Testis (tissue), 2 donors: ENCODE measurements at regions not wholly inside any gene's neighbourhood (a gene's known extent, or its start where the extent isn't known, plus 50 kb on each side); places are given as distances from the start of the nearest gene placed in this dataset.

Experiments
- DNase-seq: peaks from one replicate; pipeline ENCODE4 v3.0.0-alpha.2; 2019
- H3K27ac ChIP-seq, 2 donors: fragments of 200-600 bp; sonication (generic); one replicate each; pipeline ENCODE4 v1.5.1; 2019
- H3K27me3 ChIP-seq: fragments of 200-600 bp; sonication (generic); one replicate; pipeline ENCODE4 v1.5.1; 2019
- H3K36me3 ChIP-seq: fragments of 200-600 bp; sonication (generic); one replicate; pipeline ENCODE4 v1.5.1; 2017; ENCODE audit warnings: low read depth; ENCODE audit errors: missing control alignments
- H3K4me1 ChIP-seq: fragments of 200-600 bp; sonication (generic); one replicate; pipeline ENCODE4 v1.5.1; 2019
- H3K4me3 ChIP-seq, 2 donors: fragments of 200-600 bp; sonication (generic); one replicate each; pipeline ENCODE4 v1.5.1; 2017 to 2019
- H3K9me3 ChIP-seq: fragments of 200-600 bp; sonication (generic); one replicate; pipeline ENCODE4 v1.5.1; 2017
- POLR2A ChIP-seq: fragments of 450-650 bp; IDR thresholded peaks from one replicate; pipeline ENCODE4 v1.6.1; 2017; ENCODE audit warnings: antibody characterized with exemption, mild to moderate bottlenecking, moderate library complexity
- WGBS, 2 donors: methylation state at CpG; one replicate each; pipeline ENCODE4 v1.1.5; 2018; 5-methylcytosine and 5-hydroxymethylcytosine counted together
- intact Hi-C: fragments of 100-400 bp; cut with DNase I; formaldehyde crosslinking; loops from one replicate; pipeline ENCODE4 v1.15.1; 2023; ENCODE audit warnings: low total_unique reads
- TF ChIP-seq, protein P1 (sequence below), 3 experiments: fragments of 450-650 bp in 2 of 3; fragments of 200-600 bp in 1 of 3; sonication (generic) in 1 of 3; IDR thresholded peaks; one replicate each; pipeline ENCODE4 v1.5.1; 2016 to 2019; ENCODE audit warnings: antibody characterized with exemption in 3 of 3, mild to moderate bottlenecking in 2 of 3, moderate library complexity in 1 of 3

DNA sequence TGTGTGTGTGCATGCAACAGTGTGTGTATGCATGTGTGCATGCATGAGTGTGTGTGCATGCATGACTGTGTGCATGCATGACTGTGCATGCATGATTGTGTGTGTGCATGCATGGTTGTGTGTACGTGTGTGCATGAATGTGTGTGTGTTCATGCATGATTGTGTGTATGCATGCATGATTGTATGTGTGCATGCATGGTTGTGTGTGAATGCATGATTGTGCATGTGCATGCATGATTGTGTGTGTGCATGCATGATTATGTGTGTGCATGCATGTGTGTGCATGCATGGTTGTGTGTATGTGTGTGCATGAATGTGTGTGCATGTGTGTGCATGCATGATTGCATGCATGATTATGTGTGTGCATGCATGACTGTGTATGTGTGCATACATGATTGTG, 1052.0 kb downstream of the TBC1D22A start:
- H3K4me3 ChIP-seq: no peak overlapping the region
- 90% methylated on average over 1 of the region's 1 CpG for WGBS, 2 donors
- H3K36me3 ChIP-seq: no peaks in the 10 kb centered on the region
- no peak overlapping the region for H3K27ac ChIP-seq
- intact Hi-C loops: no loop called here
- no peaks in the 10 kb centered on the region for H3K4me1 ChIP-seq
- H3K27me3 ChIP-seq: no peaks in the 10 kb centered on the region
- DNase-seq: no peak
- H3K9me3 ChIP-seq: no peaks in the 10 kb centered on the region
- TF ChIP-seq POLR2A: no peak
- TF ChIP-seq, protein P1, sequence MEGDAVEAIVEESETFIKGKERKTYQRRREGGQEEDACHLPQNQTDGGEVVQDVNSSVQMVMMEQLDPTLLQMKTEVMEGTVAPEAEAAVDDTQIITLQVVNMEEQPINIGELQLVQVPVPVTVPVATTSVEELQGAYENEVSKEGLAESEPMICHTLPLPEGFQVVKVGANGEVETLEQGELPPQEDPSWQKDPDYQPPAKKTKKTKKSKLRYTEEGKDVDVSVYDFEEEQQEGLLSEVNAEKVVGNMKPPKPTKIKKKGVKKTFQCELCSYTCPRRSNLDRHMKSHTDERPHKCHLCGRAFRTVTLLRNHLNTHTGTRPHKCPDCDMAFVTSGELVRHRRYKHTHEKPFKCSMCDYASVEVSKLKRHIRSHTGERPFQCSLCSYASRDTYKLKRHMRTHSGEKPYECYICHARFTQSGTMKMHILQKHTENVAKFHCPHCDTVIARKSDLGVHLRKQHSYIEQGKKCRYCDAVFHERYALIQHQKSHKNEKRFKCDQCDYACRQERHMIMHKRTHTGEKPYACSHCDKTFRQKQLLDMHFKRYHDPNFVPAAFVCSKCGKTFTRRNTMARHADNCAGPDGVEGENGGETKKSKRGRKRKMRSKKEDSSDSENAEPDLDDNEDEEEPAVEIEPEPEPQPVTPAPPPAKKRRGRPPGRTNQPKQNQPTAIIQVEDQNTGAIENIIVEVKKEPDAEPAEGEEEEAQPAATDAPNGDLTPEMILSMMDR (IDR thresholded peaks at IDR 0.05): no peak

DNA sequence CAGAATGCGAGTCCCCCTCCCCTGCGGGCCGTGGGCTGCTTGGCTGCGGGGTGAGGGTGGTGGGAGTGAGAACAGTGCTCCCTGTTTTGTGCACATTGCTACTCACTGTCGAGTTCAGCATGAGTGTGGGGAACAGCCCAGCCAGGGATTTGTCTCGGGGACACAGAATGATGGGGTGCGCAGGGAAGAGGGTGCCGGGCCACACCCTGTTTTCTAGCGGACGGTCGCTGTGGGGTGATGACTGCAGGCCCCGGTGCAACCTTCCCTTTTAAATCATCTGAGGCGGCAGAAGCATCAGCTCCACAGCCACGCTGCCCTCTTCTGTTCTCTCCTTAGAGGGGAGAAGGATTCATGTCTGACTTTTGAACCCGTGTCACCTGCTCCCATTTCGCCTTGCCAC, 1051.2 kb downstream of the TBC1D22A start:
- Histone ChIP-seq H3K9me3 (no peaks in the 10 kb centered on the region), H3K4me3 (no peak overlapping the region), H3K4me1 (no peaks in the 10 kb centered on the region), H3K27ac (no peak overlapping the region), H3K27me3 (no peaks in the 10 kb centered on the region), H3K36me3 (no peaks in the 10 kb centered on the region)
- no peak for DNase-seq
- TF ChIP-seq, protein P1 (IDR thresholded peaks at IDR 0.05): no peak
- no peak for TF ChIP-seq POLR2A
- intact Hi-C loops: no loop called here
- 78 to 82% methylated on average over 12 to 16 of the region's 16 CpGs for WGBS, 2 donors

DNA sequence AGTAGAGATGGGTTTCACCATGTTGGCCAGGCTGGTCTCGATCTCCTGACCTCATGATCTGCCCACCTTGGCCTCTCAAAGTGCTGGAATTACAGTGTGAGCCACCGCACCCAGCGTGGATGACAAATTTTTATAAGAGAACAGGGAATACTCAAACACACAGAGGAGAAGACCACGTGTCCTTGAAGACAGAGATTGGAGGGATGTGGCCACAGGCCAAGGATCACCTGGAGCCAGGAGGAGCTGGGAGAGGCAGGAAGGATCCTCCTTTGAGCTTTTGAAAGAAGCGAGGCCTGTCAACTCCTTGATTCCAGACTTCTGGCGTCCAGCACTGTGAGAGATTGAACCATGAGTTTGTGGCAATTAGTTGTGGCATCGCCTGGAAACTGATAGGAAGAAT, 1049.5 kb downstream of the TBC1D22A start:
- 87 to 88% methylated on average over 7 of the region's 7 CpGs for WGBS, 2 donors
- intact Hi-C loops: no loop called here
- TF ChIP-seq, protein P1 (IDR thresholded peaks at IDR 0.05): no peak
- TF ChIP-seq POLR2A: no peak
- Histone ChIP-seq H3K27ac (no peak overlapping the region), H3K4me3 (no peak overlapping the region), H3K4me1 (no peaks in the 10 kb centered on the region), H3K9me3 (no peaks in the 10 kb centered on the region), H3K27me3 (no peaks in the 10 kb centered on the region), H3K36me3 (no peaks in the 10 kb centered on the region)
- no peak for DNase-seq

DNA sequence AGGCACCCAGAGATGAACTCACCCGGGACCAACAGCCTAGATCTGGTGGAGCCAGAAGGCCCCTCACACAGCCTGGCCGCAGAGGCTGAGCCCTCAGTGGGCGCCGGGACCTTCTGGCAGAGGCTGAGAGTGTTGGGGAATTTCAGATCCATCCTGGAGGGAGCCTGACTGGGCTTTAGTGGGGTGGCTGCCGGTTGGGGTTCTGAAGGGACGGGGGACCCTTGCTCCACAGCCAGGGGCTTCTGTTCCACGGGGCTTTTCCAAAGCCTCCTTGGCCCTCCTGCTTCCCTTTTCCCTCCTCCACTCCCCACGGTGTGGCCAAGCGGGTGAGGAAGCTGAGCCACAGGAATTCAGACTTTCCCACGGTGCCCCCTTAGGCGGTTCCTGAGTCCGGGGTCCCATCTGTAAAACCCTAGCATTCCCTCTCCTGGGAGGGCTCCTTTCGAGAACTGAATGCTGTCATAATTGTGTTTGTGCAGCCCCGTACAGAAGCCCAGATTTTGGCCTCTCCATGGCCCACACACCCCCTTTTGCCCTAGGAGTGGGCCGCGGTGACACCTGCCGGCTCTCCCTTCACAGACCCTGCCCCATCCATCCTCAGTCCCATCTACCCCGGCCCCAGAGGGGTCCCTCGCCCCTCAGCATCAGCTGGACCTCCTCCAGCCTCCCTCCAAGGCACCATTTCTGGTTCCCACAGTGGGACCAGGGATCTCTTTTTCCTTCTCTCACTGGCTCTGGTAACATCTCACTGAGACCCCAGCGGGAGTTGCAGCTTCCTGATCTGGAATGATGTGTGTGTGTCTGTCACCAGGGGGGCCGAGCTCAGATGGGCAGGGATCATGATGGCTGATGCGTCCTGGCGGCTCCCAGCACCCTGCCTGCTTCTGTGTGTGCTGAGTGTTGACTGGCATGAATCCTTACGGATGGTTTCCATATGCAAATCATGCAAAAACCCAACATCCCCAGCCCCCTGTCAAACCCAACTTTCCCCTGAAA, 1048.4 kb downstream of the TBC1D22A start:
- intact Hi-C loops: no loop called here
- TF ChIP-seq, protein P1 (IDR thresholded peaks at IDR 0.05): no peak
- TF ChIP-seq POLR2A: no peak
- 84 to 88% methylated on average over 20 to 24 of the region's 24 CpGs for WGBS, 2 donors

More for the DNA sequence above, 1048.4 kb downstream of the TBC1D22A start:
- H3K4me1 ChIP-seq: no peaks in the 10 kb centered on the region
- DNase-seq: no peak
- H3K4me3 ChIP-seq: no peak overlapping the region
- no peak overlapping the region for H3K27ac ChIP-seq
- no peaks in the 10 kb centered on the region for H3K27me3 ChIP-seq
- H3K36me3 ChIP-seq: no peaks in the 10 kb centered on the region
- no peaks in the 10 kb centered on the region for H3K9me3 ChIP-seq
